HG02870 (cell line): ENCODE measurements at regions not wholly inside any gene's neighbourhood (a gene's known extent, or its start where the extent isn't known, plus 50 kb on each side); places are given as distances from the start of the nearest gene placed in this dataset.
"Not testable (repeated sequence)": the region's sequence is repeated elsewhere in the genome, so short reads cannot be mapped to it uniquely, and the experiment has no call there.

Experiments
- ATAC-seq: cut with Tn5 transposase; IDR thresholded peaks from one replicate; pipeline ENCODE4 v1.9.1; 2021; ENCODE audit warnings: mild to moderate bottlenecking, moderate library complexity; ENCODE audit not compliant: unreplicated experiment

- no peak for ATAC-seq
Observed at GRCh38 chr6:2324166-2324953, 79.0 kb upstream of the GMDS start.

DNA sequence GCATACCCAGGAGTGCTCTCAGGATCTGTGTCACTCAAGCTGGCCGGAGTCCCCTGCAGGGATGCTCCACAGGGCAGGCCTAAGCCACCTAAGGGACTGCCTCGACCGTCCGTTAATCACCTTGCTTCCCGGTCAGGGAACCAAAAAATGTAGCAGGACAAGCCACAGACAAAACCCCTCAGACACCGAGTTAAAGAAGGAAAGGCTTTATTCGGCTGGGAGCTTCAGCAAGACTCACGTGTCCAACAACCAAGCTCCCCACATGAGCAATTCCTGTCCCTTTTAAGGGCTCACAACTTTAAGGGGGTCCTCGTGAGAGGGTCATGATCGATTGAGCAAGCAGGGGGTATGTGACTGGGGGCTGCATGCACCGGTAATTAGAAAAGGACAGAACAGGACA, 72.1 kb upstream of the GMDS start:
- not testable (repeated sequence) for ATAC-seq

DNA sequence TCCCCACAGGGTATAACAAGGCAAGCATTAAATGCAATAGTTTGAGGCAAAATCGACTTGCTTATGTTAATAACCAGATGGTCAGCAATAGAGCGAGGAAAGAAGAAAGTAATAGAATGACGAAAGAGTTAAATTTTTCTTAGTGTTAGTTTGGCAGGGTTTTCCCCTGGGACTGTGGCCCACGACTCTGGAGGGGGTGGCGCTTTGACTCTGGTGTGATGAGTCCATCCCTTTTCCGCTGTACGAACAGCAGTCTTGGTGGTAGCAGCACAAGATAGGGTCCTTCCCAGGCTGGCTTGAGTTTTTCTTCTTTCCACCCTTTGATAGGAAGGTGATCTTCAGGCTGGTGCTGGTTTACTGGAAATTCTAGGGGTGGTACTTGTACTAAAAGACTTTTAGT, 69.2 kb upstream of the GMDS start:
- no peak for ATAC-seq

DNA sequence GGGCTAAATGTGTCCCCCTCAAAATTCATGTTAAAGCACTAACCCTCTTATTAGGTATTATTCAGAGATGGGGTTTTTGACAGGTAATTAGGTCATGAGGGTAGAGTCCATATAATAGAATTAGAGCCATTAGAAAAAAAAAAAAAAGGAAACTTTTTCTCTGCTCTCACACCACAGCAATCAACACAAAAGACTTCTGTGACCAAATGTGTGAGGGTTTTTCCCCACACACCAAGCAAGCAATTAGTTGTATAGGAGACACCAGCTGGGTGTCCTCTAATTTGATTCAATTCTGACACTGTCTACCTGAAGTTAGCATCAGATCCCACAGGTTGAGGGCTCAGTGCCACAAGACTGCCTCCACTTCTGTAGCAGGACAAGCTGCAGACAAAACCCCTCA, 64.6 kb upstream of the GMDS start:
- ATAC-seq = no peak

DNA sequence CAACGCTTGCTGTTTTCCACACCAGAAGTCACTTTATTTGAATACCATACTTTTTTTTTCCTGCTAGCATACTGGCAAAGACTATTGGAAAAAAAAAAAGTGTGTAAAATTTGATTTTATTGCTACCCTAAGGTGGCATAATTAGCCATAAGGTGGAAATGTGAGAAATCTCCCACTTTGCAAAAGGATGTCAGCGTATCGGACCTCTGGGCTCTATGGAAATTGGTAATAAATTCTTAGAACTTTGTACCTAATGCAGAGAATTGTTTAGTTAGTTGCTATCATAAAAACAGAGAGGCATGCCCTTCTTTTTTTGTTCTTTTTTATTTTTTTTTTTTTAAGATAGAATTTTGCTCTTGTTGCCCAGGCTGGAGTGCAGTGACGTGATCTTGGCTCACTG, 63.7 kb upstream of the GMDS start:
- ATAC-seq = no peak

- ATAC-seq = no peak
Observed at GRCh38 chr6:2307799-2308198, 62.4 kb upstream of the GMDS start.

DNA sequence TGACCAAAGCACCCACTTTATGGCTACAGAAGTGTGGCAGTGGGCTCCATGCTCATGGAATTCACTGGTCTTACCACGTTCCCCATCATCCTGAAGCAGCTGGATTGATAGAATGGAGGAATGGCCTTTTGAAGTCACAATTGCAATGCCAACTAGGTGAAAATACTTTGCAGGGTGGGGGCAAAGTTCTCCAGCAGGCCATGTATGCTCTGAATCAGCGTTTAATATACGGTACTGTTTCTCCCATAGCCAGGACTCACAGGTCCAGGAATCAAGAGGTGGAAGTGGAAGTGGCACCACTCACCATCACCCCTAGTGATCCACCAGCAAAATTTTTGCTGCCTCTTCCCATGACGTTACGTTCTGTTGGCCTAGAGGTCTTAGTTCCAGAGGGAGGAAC, 60.5 kb upstream of the GMDS start:
- ATAC-seq = no peak

GRCh38 chr6:2302482-2302881, 57.1 kb upstream of the GMDS start:
- ATAC-seq = not testable (repeated sequence)

GRCh38 chr6:2296781-2297180, 51.4 kb upstream of the GMDS start:
- ATAC-seq = no peak
